Lower leg skin (tissue), 3 donors: ENCODE measurements at regions not wholly inside any gene's neighbourhood (a gene's known extent, or its start where the extent isn't known, plus 50 kb on each side); places are given as distances from the start of the nearest gene placed in this dataset.

Experiments
- CTCF ChIP-seq, 3 donors: fragments of 450-650 bp; IDR thresholded peaks; one replicate each; pipeline ENCODE4 v1.5.1; 2016; ENCODE audit warnings: antibody characterized with exemption in 3 of 3, mild to moderate bottlenecking in 3 of 3, moderate library complexity in 2 of 3
- POLR2A ChIP-seq, 2 donors: fragments of 450-650 bp; IDR thresholded peaks; one replicate each; pipeline ENCODE4 v1.6.1; 2016 to 2017; ENCODE audit warnings: antibody characterized with exemption in 2 of 2, mild to moderate bottlenecking in 1 of 2, moderate library complexity in 1 of 2

GRCh38 chr3:71838406-71838805, 53.5 kb upstream of the PROK2 start:
- no peak for TF ChIP-seq CTCF (IDR thresholded peaks at IDR 0.05)
- TF ChIP-seq POLR2A (IDR thresholded peaks at IDR 0.05) = no peak
